GM21515 (cell line): ENCODE measurements at regions not wholly inside any gene's neighbourhood (a gene's known extent, or its start where the extent isn't known, plus 50 kb on each side); places are given as distances from the start of the nearest gene placed in this dataset.

Experiments used
- ATAC-seq: cut with Tn5 transposase; IDR thresholded peaks from one replicate; pipeline ENCODE4 v1.9.1; 2021; ENCODE audit not compliant: unreplicated experiment

DNA sequence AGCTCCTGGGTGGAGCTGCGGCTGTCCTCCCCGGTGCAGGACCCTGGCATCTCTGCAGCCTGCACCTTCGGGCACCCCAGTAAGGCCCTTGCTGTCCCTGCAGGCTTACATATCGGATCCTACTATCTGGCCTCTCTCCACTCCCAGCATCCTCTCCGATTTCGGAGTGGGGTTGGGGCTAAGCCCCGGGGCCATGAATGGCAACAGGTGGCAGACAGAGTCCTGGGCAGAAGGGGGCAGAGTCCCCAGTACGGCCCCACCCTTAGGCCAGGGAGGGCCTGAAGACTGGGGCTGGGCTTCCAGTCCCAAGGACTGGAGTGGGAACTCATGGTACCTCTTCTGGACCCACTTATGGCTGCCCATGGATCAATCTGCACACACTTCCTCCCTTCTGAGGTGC, 180.4 kb upstream of the MC4R start:
- no peak for ATAC-seq

DNA sequence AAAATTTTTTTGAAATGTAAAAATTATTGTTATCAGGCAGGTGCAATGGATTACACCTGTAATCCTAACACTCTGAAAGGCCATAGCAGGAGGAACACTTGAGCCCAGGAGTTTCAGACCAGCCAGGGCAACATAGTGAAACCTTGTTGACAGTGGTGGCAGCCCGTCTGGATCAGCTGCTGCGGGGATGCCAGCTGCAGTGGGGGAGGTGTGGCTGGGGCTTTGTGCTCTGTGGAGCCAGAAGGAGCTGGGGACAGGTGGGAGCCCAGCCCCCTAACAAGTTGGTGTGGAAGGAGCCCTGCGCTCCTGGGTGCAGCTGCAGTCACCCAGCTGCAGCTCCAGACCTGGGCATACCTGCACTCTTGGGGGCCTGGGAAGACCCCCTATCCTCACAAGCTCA, 182.4 kb upstream of the MC4R start:
- ATAC-seq: no peak

DNA sequence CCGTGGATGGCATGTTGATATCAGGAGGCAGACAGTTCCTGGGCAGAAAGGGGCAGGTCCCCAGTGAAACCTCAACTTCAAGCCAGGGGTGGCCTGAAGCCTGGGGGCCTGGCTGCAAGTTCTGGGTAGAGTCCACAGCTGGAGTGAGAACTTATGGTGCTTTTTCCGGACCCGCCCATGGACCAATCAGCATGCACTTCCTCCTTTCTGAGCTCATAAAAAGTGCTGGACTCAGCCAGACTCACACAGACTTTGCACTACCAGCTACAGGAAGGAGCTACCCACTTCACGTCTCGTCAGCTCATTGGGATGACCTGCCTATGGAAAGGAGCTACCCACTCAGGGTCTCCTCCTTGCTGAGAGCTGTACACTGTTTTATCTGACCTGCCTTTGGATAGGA, 183.1 kb upstream of the MC4R start:
- no peak for ATAC-seq

DNA sequence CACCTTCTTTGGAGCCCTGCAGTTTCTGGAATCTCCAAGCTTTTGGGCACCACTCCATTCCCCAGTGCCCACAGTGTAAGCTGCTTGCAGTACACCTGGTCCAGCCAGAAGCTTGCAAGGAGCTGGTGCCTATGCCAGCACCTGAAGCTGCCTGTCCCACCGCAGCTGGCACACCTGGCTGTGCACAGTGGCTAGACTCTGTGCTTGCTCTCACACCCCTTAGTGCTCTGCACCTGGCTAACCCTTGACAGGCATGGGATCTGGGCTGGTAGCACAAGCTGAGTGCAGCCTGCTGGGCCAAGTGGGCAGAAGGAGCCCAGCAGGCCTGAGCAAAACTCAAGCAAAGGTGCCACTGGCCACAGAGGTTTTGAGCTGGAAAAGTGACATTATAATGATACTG, 183.8 kb upstream of the MC4R start:
- ATAC-seq: no peak

DNA sequence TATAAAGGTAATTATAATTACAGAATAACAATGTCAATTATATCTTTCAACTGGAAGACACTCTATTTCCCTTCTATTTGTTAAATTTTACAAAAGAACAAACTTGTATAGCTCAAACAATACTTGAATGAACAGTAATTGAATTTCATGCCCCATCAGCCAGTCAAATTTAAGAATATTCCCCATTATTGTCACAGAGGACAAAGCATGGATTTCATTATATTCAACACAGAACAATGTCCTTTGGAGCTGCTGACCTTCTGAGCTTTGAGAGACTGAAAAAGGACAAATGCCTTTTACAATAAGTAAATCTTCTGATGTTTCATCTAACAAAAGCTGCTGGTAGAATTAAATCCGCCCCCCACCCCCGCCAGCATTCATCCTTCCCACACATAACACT, 187.5 kb upstream of the MC4R start:
- no peak for ATAC-seq

DNA sequence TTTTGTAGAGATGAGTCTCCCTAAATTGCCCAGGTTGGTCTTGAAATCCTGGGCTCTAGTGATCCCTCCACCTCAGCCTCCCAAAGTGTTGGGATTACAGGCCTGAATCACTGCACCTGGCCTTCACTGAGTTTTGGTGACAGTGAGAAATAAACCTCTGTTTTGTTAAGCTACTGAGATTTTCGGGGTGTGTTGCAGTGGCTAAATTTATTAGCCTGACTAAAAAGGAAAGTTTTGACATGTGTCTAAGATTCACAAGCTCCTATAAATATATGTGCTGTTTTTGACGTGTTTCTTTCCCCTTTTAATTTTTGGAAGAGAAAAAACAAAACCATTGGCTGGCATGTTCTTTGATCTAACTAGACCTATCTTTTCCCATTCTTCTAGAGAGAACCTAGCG, 190.5 kb upstream of the MC4R start:
- no peak for ATAC-seq

DNA sequence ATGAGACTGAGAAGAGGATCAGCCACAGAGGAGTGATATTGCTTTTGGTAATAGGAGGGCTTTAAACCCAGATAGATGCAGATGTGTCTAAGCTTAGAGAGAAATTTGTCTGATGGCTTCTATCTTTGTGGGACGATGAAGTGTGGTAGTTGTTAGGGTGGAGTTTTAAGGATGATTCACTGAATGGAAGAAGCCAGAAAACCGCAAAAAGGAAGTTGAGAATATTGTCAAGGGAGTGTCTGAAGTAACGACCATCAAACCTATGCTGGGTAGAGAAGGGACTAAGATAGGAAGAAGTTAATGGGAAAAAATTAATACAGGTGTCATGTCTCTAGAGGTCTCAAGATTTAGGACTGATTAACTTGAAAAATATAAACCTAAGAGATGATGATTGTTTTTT, 195.6 kb upstream of the MC4R start:
- no peak for ATAC-seq

DNA sequence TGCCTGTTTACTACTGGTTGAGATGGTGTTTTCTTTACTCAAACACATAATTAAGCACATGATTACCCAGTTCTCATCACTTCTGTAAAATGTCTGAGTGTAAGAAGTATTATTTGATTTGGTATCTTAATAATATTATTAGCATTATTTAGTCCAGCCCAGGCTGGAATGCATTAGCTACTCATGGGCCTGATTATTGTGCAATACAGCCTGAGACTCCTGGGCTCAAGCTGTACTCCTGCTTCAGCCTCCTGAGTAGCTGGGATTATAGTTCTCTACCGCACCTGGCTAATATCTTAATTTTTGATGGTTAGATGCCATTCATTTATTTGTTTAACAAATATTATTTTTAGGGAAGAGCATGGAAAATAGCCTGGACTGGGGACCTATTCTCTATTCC, 197.6 kb upstream of the MC4R start:
- ATAC-seq: no peak

DNA sequence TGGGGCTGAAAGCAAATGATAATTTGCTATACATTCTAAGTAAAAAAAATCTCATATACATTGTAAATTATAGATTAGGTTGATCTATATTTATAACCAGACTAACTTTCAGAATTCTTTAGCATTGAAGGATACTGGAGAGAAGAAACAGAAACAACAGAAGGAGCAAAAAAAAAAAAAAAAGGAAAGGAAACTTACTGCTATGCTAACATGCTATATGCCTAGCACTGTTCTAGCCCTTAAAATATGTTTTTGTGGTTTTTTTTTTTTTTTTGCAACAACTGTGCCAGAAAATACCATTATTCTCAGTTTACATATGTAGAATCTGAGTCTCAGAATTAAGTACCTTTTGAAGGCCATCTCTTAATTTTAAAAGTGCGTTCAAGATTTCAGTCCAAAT, 204.9 kb upstream of the MC4R start:
- ATAC-seq: no peak

DNA sequence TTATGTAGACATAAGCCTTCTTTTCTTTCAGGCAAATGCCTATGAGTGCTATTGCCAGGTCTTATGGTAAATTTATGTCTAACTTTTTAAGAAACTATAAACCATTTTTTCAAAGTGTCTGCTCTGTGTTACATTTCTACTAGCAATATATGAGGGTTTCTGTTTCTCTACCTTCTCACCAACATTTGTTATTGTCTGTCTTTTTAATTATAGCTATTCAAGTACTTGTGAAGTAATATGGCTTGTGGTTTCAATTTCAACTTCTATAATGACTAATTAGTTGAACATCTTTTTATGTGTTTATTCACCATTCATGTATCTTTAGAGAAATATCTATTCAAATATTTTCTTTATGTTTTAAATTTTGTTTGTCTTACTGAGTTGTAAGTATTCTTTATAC, 213.1 kb upstream of the MC4R start:
- ATAC-seq: no peak

DNA sequence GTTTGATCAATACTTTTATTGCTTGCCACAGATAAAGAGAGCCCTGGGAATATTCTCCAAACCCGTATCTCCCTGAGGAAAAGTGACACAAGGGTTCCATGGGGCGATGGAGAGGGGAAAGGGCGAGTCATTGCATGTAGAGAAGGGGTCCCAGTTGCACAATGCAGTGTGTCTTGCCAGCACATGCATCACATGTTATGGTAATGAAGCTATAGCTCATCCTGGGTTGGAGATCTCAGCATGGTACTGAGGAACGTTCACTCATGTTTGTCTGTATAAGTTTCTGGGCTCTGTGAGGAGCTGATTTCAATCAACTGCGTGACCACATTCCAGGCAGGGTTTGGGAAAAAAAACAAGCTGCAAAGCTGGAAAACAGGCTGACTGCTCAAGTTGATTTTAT, 220.7 kb upstream of the MC4R start:
- no peak for ATAC-seq

DNA sequence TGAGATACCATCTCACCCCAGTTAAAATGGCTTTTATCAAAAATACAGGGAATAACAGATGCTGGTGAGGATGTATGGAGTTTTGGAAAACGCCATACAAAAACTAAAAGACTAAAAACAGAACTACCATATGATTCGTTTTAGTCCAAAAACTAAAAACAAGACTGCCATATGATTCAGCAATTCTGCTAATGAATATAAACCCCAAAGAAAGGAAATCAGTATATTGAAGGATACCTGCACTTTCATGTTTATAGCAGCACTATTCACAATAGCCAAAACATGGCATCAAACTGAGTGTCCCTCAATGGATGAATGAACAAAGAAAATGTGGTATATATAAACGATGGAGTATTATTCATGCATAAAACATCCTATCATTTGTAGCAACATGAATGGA, 224.4 kb upstream of the MC4R start:
- ATAC-seq: no peak

DNA sequence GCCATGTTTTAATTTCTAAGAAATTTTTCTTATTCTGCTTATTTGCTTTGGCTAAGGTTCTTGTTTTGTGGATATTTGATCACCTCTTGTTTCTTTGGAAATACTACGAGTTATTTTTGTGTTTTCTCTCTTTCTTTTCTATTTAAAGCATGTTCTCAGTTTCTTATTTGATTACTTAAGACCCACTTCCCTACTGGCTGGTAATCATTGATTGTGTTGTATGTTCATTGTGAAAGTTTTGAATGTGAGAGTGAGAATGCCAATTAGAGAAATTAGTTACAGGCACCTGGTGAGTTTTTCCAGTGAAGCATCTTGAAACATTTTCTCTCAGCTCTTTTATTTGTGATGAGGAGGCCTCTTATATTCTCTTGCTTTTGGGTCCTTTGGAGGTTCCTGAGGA, 226.7 kb upstream of the MC4R start:
- ATAC-seq: peak; percentile 91

DNA sequence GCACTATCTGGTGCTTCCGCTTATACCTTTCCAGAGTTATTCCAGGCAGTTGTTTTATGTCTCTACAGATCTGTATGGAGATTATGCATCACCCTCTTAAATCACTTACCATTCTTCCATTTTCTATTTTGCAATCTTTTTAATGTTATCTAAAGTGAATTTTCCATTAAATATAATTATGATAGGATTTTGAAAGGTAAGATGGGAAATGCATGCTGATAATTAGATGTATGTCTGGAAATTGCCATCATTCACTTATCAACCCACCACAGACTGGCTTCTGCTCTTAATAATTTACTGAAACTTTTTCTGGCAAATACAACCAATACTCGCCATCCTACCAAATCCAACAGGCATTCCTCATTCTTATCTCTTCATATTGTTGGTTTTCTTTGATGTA, 227.4 kb upstream of the MC4R start:
- no peak for ATAC-seq

DNA sequence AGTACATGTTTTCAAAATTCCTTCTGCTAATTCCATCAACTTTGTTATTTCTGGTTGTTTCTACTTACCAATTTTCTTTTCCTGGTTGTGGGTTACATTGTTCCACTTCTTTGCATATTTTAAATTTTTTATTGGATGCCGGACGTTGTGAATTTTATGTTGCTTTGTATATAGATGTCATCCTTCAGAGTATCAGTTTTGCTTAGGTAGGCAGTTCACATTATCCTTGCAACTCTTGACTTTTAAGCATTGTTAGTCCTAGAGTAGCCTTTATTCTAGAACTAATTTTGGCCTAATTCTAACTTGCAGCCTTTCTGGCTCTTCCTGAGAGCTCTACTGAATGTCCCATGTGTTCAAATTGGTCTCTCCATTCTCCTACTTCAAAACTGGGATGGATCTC, 228.7 kb upstream of the MC4R start:
- no peak for ATAC-seq

DNA sequence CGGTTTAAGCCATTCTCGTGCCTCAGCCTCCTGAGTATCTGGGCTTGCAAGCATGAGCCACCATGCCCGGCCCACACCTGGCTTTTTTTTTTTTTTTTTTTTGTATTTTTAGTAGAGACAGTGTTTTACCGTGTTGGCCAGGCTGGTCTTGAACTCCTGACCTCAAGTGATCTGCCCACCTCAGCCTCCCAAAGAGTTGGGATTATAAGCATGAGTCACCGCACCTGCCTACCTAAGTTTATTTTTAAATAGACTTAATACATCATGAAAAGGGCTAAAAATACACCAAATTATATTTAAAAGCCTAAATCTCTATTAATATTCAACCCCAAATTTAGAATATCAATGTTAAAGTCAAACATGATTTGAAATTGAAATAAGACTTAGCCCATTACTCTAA, 250.8 kb upstream of the MC4R start:
- ATAC-seq: no peak

DNA sequence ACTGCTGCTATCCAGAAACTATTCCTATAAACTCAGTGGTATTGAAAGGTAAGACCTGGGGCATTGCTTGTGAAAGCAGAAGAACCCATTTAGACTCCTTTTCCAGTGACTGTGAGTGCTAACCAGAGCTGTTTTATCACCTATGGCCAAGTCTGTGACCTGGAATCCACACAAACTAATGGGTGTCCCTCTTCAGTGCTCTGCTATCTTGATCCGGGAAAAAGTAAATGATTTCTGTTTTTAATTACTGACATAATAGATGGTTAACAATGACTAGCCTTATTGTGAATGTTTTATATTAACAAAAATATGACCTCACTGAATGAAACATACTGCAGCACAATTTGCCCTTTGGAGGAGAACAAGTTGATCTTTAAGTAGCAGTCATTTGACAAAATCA, 251.6 kb upstream of the MC4R start:
- no peak for ATAC-seq

DNA sequence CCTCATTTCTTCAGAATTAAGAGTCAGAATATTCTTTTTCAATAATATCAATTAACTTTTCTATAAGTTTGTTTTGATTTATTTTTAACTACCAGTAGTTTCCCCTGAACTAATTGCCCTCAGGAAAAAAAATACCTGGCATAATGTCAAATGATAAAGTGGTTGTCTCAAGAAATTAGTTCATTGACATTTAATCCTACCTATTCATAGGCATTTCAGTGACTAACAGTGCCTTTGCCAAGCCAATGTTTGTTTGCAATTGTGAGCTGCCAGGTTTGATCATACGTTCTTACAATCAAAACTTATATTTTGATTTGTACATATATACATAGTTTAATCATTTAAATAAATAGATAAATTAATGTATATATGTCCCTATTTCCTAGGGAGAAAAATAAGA, 267.3 kb upstream of the MC4R start:
- no peak for ATAC-seq

DNA sequence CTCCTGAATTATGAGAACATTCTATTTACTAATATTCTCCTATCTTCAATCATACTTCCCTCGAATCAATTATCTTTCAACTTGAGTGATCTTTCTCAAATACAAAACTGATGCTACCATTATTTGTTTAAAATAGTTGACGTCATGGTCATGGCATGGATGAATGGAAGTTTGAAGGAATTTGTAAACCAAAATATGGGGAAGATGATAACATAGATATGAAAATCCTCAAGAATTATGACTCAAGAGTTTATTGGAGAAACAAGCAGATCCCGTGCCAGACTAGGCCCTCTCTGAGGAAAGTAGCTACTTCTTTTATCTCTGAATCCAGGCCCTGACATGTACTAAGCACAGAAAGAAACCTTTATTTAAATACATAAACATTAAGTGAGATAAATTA, 270.4 kb upstream of the MC4R start:
- no peak for ATAC-seq

DNA sequence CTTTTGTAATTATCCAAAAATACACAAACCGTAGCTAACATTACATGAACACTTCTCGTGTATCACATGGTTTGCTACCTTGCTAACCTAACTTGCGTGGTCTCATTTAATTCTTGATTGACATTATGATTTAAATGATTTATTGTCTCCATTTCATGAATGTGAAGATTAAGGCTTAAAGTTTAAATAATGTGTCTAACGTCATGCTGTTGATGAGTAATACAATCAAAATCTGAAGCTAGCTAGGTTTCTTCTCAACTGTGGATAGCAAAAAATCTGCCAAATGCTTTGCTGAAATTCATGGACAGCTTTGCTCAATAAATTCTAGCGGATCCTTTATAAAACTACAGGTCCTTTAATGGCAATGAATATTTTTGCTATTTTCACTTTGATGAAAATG, 274.1 kb upstream of the MC4R start:
- ATAC-seq: no peak

DNA sequence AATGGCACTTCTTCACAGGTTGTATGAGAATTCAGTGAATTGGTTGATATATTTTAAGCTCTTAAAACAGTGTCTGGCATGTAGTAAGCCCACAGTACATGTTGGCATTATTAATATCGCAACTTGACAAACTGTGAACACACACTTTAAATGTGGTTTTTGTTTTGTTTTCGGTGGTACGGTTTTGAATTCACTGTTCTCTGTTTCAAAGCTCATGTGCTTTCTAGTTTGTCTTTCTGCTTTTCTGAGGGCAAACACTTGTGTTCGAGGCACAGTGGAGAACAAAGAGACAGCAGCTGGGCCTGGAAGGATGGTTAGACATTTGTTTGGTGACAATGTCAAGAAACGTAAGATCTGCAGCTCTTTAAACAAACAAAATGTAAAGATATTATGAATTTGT, 276.5 kb upstream of the MC4R start:
- ATAC-seq: peak; percentile 88

DNA sequence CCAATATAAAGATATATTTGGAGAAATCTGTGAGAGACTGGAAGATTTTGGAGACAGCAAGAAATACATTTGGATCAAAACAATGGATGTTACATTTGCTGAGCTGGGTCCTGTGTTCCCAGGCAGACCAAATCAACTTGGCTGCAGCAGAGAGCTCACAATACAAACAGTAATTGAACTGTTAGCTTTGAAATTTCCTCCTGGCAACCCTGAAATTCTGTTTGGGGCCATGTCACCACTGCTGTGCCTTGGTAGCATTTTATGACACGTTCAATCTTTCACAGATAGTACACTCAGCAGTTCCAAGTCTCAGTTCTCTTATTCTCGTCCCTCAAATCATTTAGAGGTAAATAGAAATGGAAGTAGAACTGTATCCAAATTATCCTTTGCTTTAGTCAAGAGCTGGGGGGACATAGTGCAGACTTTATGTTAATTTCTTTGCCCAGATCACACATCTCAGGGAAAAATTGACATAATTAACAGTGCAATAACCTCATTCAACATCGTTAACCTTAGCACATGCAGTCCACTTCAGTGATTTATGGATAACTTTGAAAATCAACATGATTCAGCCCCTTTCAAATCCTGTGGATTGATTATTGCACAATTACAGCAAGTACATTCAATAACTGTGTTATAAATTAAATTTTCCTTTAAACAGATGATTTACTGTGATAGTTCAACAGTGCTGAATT, 277.4 kb upstream of the MC4R start:
- ATAC-seq: no peak

DNA sequence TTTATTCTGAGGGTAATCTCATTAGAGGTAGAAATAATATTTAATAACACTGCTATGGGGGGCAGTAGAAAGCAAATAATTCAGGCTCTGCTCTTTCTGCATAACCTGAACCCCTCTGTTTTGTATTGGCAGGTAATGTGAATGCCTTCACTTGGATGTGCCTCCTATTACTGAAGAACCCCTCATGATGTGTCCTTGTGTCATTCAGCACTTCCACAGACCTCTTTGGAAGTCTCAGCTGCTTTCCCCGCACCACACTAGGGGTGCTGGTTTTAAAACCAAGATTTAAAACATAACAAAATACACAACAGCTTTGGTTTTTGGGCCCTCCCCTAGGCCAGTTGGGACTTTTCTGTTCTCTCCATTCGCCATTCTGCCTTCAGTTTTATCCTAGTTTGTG, 281.7 kb upstream of the MC4R start:
- no peak for ATAC-seq

DNA sequence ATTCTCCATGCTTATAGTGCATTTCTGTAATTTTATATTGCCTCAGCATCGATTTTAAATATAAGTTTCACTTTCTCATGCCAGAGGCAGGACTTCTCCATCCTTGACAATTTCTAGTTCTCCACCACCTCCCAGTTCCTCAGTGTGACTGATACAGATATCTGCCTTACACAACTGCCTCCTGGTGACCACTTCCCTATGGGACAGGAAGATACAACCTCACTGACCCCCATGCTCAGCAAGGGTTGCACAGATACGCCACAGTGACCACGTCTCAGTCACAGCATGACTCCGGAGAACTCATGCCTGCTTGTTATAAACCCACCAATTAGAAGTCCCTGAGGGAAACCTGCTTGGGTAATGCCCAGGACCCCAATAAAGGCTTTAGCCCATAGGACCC, 284.0 kb upstream of the MC4R start:
- ATAC-seq: no peak
